HL-60 (cell line): ENCODE measurements at regions not wholly inside any gene's neighbourhood (a gene's known extent, or its start where the extent isn't known, plus 50 kb on each side); places are given as distances from the start of the nearest gene placed in this dataset.

Experiments
- DNase-seq, 2 experiments: peaks; one replicate each; pipeline ENCODE4 v3.0.0-alpha.2; 2010 to 2020; ENCODE audit warnings: low read depth in 1 of 2, low spot score in 1 of 2
- H3K27ac ChIP-seq: fragments of 250-450 bp; sonication (Bioruptor Pico); replicated peaks from 2 replicates; pipeline ENCODE4 v1.5.1; 2020; ENCODE audit warnings: mild to moderate bottlenecking, moderate library complexity
- H3K27me3 ChIP-seq: fragments of 250-450 bp; sonication (Bioruptor Pico); 2 replicates; pipeline ENCODE4 v1.5.1; 2021; ENCODE audit warnings: mild to moderate bottlenecking, moderate library complexity; ENCODE audit not compliant: insufficient read depth, poor library complexity, severe bottlenecking
- H3K4me3 ChIP-seq: replicated peaks from 2 replicates; pipeline ENCODE4 v1.5.1; 2011; ENCODE audit warnings: mild to moderate bottlenecking, control low read depth, low read length; ENCODE audit not compliant: insufficient read depth
- GABPA ChIP-seq: IDR thresholded peaks from 2 replicates; pipeline ENCODE4 v1.6.1; 2012; ENCODE audit warnings: low read depth
- POLR2AphosphoS5 ChIP-seq: IDR thresholded peaks from 2 replicates; pipeline ENCODE4 v1.6.1; 2012; ENCODE audit warnings: low read depth
- SPI1 ChIP-seq: IDR thresholded peaks from 2 replicates; pipeline ENCODE4 v1.6.1; 2012; ENCODE audit warnings: low read depth, mild to moderate bottlenecking, borderline replicate concordance
- TF ChIP-seq, protein P1 (sequence below): IDR thresholded peaks from 2 replicates; pipeline ENCODE4 v1.6.1; 2012; ENCODE audit warnings: low read depth; ENCODE audit not compliant: insufficient replicate concordance
- TF ChIP-seq, protein P2 (sequence below): IDR thresholded peaks from one replicate; pipeline ENCODE4 v1.5.1; 2011; ENCODE audit warnings: low read length, control low read depth, inconsistent platforms; ENCODE audit not compliant: insufficient read depth

DNA sequence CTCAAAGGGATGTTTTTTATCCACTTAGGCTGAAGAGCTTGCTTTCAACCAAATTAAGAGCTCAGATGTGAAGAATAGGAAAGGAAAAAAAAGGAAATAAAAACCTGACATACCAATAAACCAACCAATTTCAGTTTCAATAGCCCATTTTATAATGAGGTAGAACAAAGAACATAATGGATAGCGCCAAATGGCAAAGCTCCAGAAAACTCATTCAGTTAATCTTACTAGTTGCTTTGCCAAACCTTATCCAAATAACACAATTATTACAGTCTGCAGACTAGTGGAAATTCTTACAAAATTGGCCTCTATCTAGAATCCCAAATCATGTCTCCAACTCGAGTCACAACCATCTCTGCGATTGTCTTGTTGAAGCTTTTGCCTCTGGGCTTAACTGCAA lies 337.0 kb downstream of the CRPPA start:
- H3K4me3 ChIP-seq: no peak overlapping the region
- TF ChIP-seq SPI1 (no peak), POLR2AphosphoS5 (no peak), GABPA (no peak)
- TF ChIP-seq, protein P1, sequence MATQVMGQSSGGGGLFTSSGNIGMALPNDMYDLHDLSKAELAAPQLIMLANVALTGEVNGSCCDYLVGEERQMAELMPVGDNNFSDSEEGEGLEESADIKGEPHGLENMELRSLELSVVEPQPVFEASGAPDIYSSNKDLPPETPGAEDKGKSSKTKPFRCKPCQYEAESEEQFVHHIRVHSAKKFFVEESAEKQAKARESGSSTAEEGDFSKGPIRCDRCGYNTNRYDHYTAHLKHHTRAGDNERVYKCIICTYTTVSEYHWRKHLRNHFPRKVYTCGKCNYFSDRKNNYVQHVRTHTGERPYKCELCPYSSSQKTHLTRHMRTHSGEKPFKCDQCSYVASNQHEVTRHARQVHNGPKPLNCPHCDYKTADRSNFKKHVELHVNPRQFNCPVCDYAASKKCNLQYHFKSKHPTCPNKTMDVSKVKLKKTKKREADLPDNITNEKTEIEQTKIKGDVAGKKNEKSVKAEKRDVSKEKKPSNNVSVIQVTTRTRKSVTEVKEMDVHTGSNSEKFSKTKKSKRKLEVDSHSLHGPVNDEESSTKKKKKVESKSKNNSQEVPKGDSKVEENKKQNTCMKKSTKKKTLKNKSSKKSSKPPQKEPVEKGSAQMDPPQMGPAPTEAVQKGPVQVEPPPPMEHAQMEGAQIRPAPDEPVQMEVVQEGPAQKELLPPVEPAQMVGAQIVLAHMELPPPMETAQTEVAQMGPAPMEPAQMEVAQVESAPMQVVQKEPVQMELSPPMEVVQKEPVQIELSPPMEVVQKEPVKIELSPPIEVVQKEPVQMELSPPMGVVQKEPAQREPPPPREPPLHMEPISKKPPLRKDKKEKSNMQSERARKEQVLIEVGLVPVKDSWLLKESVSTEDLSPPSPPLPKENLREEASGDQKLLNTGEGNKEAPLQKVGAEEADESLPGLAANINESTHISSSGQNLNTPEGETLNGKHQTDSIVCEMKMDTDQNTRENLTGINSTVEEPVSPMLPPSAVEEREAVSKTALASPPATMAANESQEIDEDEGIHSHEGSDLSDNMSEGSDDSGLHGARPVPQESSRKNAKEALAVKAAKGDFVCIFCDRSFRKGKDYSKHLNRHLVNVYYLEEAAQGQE: no peak
- TF ChIP-seq, protein P2, sequence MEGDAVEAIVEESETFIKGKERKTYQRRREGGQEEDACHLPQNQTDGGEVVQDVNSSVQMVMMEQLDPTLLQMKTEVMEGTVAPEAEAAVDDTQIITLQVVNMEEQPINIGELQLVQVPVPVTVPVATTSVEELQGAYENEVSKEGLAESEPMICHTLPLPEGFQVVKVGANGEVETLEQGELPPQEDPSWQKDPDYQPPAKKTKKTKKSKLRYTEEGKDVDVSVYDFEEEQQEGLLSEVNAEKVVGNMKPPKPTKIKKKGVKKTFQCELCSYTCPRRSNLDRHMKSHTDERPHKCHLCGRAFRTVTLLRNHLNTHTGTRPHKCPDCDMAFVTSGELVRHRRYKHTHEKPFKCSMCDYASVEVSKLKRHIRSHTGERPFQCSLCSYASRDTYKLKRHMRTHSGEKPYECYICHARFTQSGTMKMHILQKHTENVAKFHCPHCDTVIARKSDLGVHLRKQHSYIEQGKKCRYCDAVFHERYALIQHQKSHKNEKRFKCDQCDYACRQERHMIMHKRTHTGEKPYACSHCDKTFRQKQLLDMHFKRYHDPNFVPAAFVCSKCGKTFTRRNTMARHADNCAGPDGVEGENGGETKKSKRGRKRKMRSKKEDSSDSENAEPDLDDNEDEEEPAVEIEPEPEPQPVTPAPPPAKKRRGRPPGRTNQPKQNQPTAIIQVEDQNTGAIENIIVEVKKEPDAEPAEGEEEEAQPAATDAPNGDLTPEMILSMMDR: no peak
- H3K27me3 ChIP-seq: no peaks in the 10 kb centered on the region
- no peak overlapping the region for H3K27ac ChIP-seq
- DNase-seq: no peak

DNA sequence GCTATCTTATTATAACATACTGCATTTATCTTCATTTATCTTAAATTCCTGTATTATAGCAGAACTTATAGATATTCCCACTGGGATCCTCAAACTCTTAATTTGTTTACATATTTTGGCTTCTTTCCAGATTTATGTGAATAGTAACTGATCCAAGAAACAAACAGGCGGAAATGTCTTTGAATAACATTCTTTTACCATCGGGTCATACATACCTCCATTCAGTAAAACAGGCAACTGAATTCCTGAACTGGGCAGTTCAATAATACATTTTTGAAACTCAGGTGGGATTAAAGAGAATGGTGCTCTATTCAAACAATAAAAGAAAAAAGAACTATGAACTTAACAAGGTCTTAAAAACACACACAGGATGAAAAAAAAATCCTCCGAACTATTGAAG lies 337.4 kb downstream of the CRPPA start:
- TF ChIP-seq GABPA: no peak
- TF ChIP-seq, protein P1: no peak
- no peak for TF ChIP-seq POLR2AphosphoS5
- TF ChIP-seq, protein P2: no peak
- no peak for TF ChIP-seq SPI1
- DNase-seq: no peak
- Histone ChIP-seq H3K4me3 (no peak overlapping the region), H3K27me3 (no peaks in the 10 kb centered on the region), H3K27ac (no peak overlapping the region)

DNA sequence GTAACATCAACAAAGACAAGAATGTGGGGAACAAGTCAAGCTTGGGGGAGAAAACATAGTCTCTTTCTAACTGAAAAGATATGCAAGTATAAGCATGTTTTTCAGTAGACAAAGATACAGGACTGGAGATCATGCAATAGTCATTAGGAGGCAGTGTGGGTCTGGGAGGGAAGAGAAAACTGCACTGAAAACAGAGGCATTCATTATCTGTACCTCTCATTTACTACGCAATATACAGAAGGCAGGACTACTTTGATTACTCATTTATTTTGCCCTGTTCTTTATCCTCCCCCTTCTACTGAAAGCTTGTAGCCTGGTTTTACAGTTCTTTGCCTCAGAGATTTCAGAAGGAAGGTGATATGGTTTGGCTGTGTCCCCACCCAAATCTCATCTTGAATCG lies 341.2 kb downstream of the CRPPA start:
- TF ChIP-seq GABPA: no peak
- TF ChIP-seq, protein P1: no peak
- TF ChIP-seq POLR2AphosphoS5: no peak
- H3K4me3 ChIP-seq: no peak overlapping the region
- no peak overlapping the region for H3K27ac ChIP-seq
- H3K27me3 ChIP-seq: no peaks in the 10 kb centered on the region
- DNase-seq: no peak

DNA sequence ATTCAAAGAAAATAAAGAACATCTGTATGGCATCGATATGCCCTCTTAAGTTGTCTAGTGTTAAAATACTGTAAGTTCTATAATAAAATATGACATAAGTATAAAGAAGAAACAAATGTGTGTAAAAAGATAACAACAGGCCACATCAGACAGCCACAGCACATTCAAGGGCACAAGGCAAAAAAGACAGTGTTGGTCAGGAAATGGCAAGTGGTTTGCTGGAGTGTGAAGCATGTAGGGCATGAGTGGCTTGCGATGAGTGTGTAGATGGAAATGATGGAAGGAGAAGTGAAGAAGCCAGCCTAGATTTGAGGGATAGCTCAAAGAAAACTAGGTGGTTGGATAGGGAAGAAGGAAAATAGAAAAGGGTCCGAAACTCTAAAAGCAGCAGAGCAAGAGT lies 341.6 kb downstream of the CRPPA start:
- TF ChIP-seq, protein P2: no peak
- TF ChIP-seq, protein P1: no peak
- TF ChIP-seq GABPA (no peak), POLR2AphosphoS5 (no peak), SPI1 (no peak)
- H3K27ac ChIP-seq: no peak overlapping the region
- no peaks in the 10 kb centered on the region for H3K27me3 ChIP-seq
- no peak for DNase-seq
- no peak overlapping the region for H3K4me3 ChIP-seq
